Endothelial cell of umbilical vein (primary cell): ENCODE measurements at regions not wholly inside any gene's neighbourhood (a gene's known extent, or its start where the extent isn't known, plus 50 kb on each side); places are given as distances from the start of the nearest gene placed in this dataset.

Source experiments
- CTCF ChIP-seq, 2 donors: IDR thresholded peaks; 1 replicate in 1 of 2; 2 replicates in 1 of 2; pipeline ENCODE4 v1.5.1; 2011; ENCODE audit warnings: low read length in 2 of 2, mild to moderate bottlenecking in 2 of 2, moderate library complexity in 2 of 2, control low read depth in 1 of 2, inconsistent platforms in 1 of 2, low read depth in 1 of 2; ENCODE audit not compliant: insufficient read depth in 1 of 2; ENCODE audit errors: extremely low read depth in 1 of 2
- EZH2 ChIP-seq: IDR thresholded peaks from 2 replicates; pipeline ENCODE4 v1.6.1; 2012; ENCODE audit warnings: borderline replicate concordance, low read depth, mild to moderate bottlenecking, moderate library complexity, low read length, inconsistent platforms; ENCODE audit not compliant: severe bottlenecking
- JUN ChIP-seq: IDR thresholded peaks from 2 replicates; pipeline ENCODE4 v1.6.1; 2011; ENCODE audit warnings: borderline replicate concordance, low read depth; ENCODE audit not compliant: insufficient read length, insufficient read depth

GRCh38 chr12:88996200-88996788 is 356.0 kb downstream of the DUSP6 start:
- TF ChIP-seq CTCF (IDR thresholded peaks at IDR 0.05; ENCODE audit: extremely low read depth in 1 of 2, insufficient read depth in 1 of 2, low read depth in 1 of 2, low read length in 2 of 2) (no peak), EZH2 (no peak), JUN (peak; percentile 53)
